NCI-H2196 (cell line): ENCODE measurements at regions not wholly inside any gene's neighbourhood (a gene's known extent, or its start where the extent isn't known, plus 50 kb on each side); places are given as distances from the start of the nearest gene placed in this dataset.

ENCODE experiments used
- DNase-seq: peaks from one replicate; lab custom pipeline; 2025; ENCODE audit not compliant: unreplicated experiment; lab: John Stamatoyannopoulos, UW

- no peak for DNase-seq
Measured at GRCh38 chr17:54793271-54793670, 107.4 kb upstream of the TOM1L1 start.

DNA sequence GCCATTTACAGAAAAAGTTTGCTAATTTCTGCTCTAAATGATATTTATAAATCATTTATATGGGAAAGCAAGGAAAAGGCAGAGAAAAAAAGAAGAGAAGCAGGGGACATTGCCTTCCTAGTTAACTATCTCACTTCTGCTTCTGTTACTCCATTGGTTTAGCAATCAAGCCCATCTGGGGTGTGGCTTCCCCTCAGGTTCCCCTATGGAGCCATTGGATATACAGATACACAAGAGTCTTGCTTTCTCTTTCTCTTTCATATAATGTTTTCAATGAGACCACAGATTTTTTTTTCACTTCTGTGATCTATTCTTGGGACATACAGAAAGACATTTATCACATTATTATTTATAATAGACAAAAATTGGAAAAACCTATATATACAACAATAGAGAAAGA lies 105.6 kb upstream of the TOM1L1 start:
- no peak for DNase-seq

- no peak for DNase-seq
Measured at GRCh38 chr17:54807331-54807730, 93.3 kb upstream of the TOM1L1 start.

- no peak for DNase-seq
Measured at GRCh38 chr17:54813896-54814295, 86.8 kb upstream of the TOM1L1 start.

DNA sequence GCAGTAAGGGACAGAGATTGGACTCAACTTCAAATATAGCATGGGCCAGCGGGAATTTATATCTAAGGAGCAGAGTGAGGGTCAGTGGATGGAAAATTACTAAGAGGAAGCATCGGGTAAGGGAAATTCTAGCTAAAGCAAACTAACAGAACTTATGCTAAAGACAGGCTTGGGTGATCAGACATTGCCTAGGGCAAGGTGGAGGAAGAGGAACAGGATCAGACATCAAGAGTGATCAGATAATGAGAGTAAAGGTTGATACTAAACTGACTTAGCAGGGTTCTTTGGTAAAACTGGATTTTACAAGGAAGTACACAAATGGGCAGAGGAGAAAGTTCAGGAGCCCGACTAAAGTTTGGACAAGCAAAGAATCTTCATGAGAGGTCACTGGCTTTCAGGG lies 86.3 kb upstream of the TOM1L1 start:
- DNase-seq = no peak

DNA sequence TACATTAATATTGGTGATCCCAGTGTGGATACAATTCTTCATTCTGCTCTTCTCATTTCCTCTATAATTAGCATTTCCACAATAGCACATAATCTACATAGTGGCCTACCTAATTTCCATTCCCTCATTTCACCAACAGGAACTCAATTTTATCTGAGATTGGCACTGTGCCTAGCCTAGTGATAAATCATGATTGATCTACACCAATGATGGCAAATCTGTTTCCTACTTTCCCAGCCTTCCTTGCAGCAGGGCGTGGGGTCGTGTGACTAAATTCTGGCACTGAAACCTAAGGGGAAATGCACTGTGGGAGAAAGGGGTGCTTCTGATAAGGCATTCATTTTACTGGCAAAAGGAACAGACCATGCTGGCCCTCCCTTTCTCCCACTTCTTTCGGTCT lies 66.6 kb upstream of the TOM1L1 start:
- DNase-seq = no peak

DNA sequence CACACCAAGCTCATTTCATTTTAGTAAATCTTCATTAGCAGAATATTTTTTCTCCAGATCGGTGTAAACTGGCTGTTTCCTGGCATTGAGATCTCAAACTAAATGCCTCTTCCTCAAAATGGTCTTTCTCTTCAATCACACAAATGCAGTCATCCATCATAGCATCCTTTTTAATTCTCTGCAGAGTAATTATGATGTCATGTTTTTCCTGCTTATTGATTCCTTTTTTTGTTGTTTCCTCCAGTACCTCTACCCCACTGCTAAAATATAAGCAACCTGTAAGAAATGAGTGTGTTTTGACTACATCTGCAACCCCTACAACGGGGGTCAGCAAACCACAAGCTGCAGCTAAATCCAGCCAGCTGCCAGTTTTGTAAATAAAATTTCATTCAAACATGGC lies 65.6 kb upstream of the TOM1L1 start:
- no peak for DNase-seq

GRCh38 chr17:54836723-54837462 lies 63.8 kb upstream of the TOM1L1 start:
- no peak for DNase-seq

DNA sequence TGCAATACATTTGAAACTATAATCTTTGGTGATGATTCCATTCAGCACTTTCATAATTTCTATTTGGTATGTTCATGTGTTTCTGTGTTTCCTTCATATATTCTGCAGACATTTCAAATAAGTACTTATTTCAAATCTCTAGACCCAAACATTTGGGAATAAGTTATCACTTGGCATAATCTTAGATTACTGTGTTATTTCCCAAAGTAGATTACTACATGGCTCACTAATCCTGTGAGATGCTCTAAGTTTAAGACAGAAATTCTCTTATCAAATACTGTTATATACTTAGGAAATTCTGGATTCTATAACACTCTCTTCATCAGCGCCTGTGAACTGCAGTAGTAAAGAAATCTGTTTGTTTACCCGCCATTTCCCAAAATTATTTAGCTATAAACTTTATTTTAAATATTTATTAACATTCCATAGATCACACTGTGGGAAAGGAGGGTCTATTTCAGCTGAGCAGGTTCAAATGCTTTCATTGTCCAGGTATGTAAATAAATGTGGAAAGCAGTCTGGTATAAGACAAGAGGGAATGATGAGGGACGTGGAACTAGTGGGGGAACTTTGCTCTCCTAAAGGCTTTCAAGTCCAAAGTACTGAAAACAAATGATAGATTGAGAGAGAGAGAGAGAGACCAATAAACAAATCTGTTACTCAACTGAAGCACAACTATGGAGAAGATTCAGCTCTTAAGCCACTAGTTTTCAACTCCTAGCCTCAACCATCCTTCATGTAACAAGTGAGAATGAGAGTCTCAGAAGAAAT lies 61.8 kb upstream of the TOM1L1 start:
- DNase-seq = no peak

GRCh38 chr17:54839447-54839846 lies 61.2 kb upstream of the TOM1L1 start:
- DNase-seq = no peak

DNA sequence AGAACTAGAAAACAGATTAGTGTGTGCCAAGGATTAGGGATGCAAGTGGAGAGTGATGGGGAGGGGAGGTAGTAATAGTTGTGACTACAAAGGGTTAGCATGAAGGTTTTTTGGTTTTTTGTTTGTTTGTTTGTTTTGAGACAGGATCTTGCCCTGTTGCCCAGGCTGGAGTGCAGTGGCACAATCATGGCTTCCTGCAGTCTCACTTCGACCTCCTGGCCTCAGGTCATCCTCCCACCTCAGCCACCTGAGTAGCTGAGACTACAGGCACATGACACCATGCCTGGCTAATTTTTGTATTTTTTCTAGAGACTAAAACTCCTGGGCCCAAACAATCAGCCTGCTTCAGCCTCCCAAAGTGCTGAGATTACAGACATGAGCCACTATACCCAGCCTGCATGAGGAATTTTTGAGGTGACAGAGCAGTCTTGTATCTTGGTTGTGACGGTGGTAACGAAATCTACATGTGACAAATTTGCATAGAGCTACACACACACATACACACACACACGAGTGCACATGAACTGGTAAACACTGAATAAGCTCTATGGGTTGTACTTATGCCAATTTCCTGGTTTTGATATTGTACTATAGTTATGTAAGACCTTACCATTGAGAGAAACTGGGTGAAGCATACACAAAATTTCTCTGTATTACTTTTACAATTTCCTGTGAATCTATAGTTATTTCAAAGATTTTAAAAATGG lies 59.6 kb upstream of the TOM1L1 start:
- no peak for DNase-seq

DNA sequence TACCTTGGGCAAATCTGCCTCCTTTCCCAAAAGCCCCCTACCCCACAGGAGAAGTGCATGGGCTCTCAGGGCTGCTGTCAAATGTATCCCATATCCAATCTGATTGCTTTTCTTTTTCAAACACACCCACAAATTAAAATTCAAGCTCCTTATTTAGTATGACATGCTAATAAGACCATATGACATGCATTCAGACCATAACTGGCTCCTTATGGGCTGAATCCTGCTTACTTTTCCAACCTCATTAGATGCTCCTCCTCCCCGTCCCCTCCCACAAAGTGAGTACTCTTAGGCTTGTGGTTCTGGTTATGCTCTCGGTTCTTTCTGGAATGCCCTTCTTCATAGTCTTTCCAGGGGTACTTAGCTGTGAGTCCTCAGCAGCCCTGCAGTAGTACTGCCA lies 59.0 kb upstream of the TOM1L1 start:
- DNase-seq = no peak

- DNase-seq = no peak
Measured at GRCh38 chr17:54844233-54844632, 56.4 kb upstream of the TOM1L1 start.

GRCh38 chr17:54848368-54848987 lies 52.2 kb upstream of the TOM1L1 start:
- no peak for DNase-seq

DNA sequence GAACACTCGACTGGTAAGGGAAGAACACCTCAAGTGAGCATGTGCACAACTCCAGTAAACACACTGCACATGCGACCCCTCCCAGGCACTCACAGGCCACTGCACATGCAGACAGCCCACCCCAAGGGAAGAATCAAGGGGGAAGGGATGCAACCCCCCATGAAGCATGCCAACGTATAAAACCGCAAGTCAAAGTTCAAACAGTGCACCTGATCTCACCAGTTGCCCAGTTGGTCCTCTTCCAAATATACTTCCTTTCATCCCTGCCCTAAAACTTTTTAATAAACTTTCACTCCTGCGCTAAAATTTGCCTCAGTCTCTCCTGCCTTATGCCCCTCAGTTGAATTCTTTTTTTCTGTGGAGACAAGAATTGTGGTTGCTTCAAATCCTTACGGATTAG lies 51.0 kb upstream of the TOM1L1 start:
- DNase-seq = no peak
